PC-9 (cell line): ENCODE measurements at regions not wholly inside any gene's neighbourhood (a gene's known extent, or its start where the extent isn't known, plus 50 kb on each side); places are given as distances from the start of the nearest gene placed in this dataset.

ENCODE experiments used
- CTCF ChIP-seq: fragments of 200-600 bp; sonication (generic); conservative IDR thresholded peaks from 2 replicates; pipeline ENCODE4 v1.6.1; 2017; ENCODE audit warnings: mixed run types, antibody characterized with exemption, mild to moderate bottlenecking, moderate library complexity
- EZH2 ChIP-seq: fragments of 200-600 bp; sonication (generic); IDR thresholded peaks from 2 replicates; pipeline ENCODE4 v1.8.0; 2017; ENCODE audit warnings: antibody characterized with exemption, low read depth

- TF ChIP-seq CTCF (no peak), EZH2 (no peak)
Observed at GRCh38 chr6:79150733-79151132, 72.7 kb upstream of the PHIP start.
